ENCODE measurements at regions not wholly inside any gene's neighbourhood (a gene's known extent, or its start where the extent isn't known, plus 50 kb on each side); places are given as distances from the start of the nearest gene placed in this dataset.

DNA sequence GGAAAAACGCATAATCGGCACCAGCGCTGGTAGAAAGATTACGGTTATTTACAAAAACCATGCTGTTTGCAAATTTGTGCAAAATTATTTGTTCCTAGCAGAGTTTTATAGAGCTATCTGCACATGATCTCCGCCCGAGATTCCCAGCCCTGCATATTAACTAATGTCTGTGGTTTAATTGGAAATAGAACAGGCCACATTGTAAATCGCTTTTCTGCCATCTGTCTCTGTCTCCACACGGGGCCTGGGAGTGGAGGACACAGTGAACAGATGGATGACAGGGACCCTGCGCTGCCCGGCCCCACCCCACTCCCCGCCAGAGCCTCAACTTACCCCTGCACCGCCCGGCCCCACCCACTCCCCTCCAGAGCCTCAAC, 126.9 kb downstream of the FAM53A start:
- WGBS (ENCODE audit: insufficient coverage, low coverage, low lambda C conversion rate, missing lambda C conversion rate) = 67% methylated on average over 13 of the region's 13 CpGs
- H3K27me3 ChIP-seq = no peaks in the 10 kb centered on the region

DNA sequence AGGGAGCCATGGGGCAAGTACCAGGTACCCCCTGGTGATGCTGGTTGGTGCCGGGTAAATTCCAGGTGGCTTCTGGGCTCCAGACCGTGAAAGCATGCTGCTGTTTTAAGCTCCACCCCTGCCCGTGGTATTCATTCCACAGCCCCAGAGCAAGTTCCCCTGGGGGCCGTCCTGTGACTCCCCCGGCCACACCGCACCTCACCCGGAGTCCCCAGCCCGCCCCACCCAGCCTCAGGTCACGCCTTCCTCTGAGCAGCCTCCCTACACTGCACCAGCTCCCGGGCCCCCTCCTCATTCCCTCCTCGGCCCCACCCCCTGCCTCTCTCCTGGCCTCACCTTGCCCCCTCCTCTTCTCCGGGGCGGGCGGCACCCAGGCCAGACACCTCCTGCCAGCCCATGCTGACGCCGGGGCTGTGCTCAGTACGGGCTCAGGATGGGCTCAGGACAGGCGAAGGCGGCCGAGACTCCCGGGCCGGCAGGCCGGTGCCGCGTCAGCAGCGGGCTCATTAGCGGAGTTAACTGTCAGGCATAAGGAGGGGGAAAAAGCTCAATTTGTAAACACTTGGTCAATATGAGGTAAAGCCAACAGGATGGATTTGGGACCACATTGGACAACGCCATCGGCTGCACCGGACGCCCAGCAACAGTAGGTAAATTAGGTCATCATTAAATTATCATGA, 127.4 kb downstream of the FAM53A start:
- H3K9me3 ChIP-seq = no peaks in the 10 kb centered on the region
- intact Hi-C loops (cut with DNase I) = no loop called here
- no peaks in the 10 kb centered on the region for H3K27me3 ChIP-seq
- no peak overlapping the region for H3K4me3 ChIP-seq
- no peak overlapping the region for H3K27ac ChIP-seq
- no peak for TF ChIP-seq CTCF (IDR thresholded peaks at IDR 0.05)
- TF ChIP-seq POLR2A (IDR thresholded peaks at IDR 0.05) = no peak
- no peaks in the 10 kb centered on the region for H3K4me1 ChIP-seq
- ATAC-seq = no peak
- WGBS (ENCODE audit: insufficient coverage, low coverage, low lambda C conversion rate, missing lambda C conversion rate) = 22% methylated on average over 19 of the region's 31 CpGs
- H3K36me3 ChIP-seq = no peaks in the 10 kb centered on the region
- no peak for DNase-seq

More for the DNA sequence above, 126.9 kb downstream of the FAM53A start:
- intact Hi-C loops (cut with DNase I) = no loop called here
- no peak for TF ChIP-seq POLR2A (IDR thresholded peaks at IDR 0.05)
- no peak for TF ChIP-seq CTCF (IDR thresholded peaks at IDR 0.05)
- no peak overlapping the region for H3K27ac ChIP-seq
- ATAC-seq (no peak), DNase-seq (no peak)
- H3K36me3 ChIP-seq = no peaks in the 10 kb centered on the region
- H3K4me3 ChIP-seq = no peak overlapping the region
- no peaks in the 10 kb centered on the region for H3K9me3 ChIP-seq
- H3K4me1 ChIP-seq = no peaks in the 10 kb centered on the region

DNA sequence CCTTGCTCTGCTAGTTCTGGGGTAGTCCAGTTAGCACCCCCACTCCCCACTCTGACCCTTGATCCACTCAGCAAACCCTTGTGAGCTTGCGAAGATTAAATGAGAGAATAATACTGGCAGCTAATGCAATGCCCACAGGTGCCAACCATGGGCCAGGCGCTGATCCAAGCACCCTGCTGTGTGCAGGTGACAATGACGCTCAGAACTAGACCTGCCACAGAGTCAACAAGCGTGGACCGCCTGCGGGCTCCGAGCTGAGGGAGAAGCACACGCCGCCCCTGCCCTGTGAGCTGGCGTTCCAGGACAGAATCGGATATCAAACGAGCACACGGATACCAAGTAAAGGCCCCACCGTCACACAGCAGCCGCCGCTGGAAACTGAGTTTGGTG, 129.2 kb downstream of the FAM53A start:
- Histone ChIP-seq H3K9me3 (no peaks in the 10 kb centered on the region), H3K27me3 (no peaks in the 10 kb centered on the region), H3K27ac (no peak overlapping the region), H3K4me3 (no peak overlapping the region), H3K4me1 (no peaks in the 10 kb centered on the region), H3K36me3 (no peaks in the 10 kb centered on the region)
- DNase-seq (no peak), ATAC-seq (no peak)
- 67% methylated on average over 8 of the region's 16 CpGs for WGBS (ENCODE audit: insufficient coverage, low coverage, low lambda C conversion rate, missing lambda C conversion rate)
- TF ChIP-seq CTCF (IDR thresholded peaks at IDR 0.05) (no peak), POLR2A (IDR thresholded peaks at IDR 0.05) (no peak)
- intact Hi-C loops (cut with DNase I) = no loop called here

GRCh38 chr4:1554246-1554875, 129.8 kb downstream of the FAM53A start:
- intact Hi-C loops (cut with DNase I) = no loop called here
- Histone ChIP-seq H3K36me3 (no peaks in the 10 kb centered on the region), H3K4me1 (no peaks in the 10 kb centered on the region), H3K27me3 (no peaks in the 10 kb centered on the region), H3K9me3 (no peaks in the 10 kb centered on the region), H3K4me3 (no peak overlapping the region), H3K27ac (no peak overlapping the region)
- no peak for TF ChIP-seq CTCF (IDR thresholded peaks at IDR 0.05)
- TF ChIP-seq POLR2A (IDR thresholded peaks at IDR 0.05) = no peak
- DNase-seq (no peak), ATAC-seq (no peak)
- 63% methylated on average over 16 of the region's 26 CpGs for WGBS (ENCODE audit: insufficient coverage, low coverage, low lambda C conversion rate, missing lambda C conversion rate)

Measured in right lobe of liver (tissue), 6 donors.